Psoas muscle (tissue), 7 donors: ENCODE measurements at regions not wholly inside any gene's neighbourhood (a gene's known extent, or its start where the extent isn't known, plus 50 kb on each side); places are given as distances from the start of the nearest gene placed in this dataset.
"Not testable (repeated sequence)": the region's sequence is repeated elsewhere in the genome, so short reads cannot be mapped to it uniquely, and the experiment has no call there.

Source experiments
- ATAC-seq, 4 donors: fragments of 200-7000 bp; cut with Tn5 transposase; one replicate each; pipeline ENCODE4 v1.9.1; 2020; ENCODE audit warnings: moderate library complexity in 3 of 4, mild to moderate bottlenecking in 2 of 4
- DNase-seq, 2 donors: peaks; one replicate each; pipeline ENCODE4 v3.0.0-alpha.2; 2020
- H3K27ac ChIP-seq: fragments of 200-600 bp; one replicate; pipeline ENCODE4 v1.8.0; 2022
- H3K27me3 ChIP-seq, 3 donors: fragments of 200-600 bp in 1 of 3; one replicate each; pipeline versions ENCODE4 v1.6.1 to v1.8.0; 2013 to 2022; ENCODE audit warnings: low read length in 2 of 3, mild to moderate bottlenecking in 2 of 3, moderate library complexity in 1 of 3; ENCODE audit not compliant: insufficient read depth in 3 of 3
- H3K36me3 ChIP-seq, 2 donors: fragments of 200-600 bp in 1 of 2; one replicate each; pipeline versions ENCODE4 v1.6.1 to v1.8.0; 2013 to 2022; ENCODE audit warnings: low read depth in 1 of 2, mild to moderate bottlenecking in 1 of 2, moderate library complexity in 1 of 2; ENCODE audit not compliant: insufficient read depth in 1 of 2
- H3K4me1 ChIP-seq: fragments of 200-600 bp; one replicate; pipeline ENCODE4 v1.8.0; 2022
- H3K4me3 ChIP-seq: fragments of 200-600 bp; one replicate; pipeline ENCODE4 v1.8.0; 2022; ENCODE audit warnings: mild to moderate bottlenecking
- H3K9me3 ChIP-seq: fragments of 200-600 bp; one replicate; pipeline ENCODE4 v1.8.0; 2022
- CTCF ChIP-seq: fragments of 200-600 bp; IDR thresholded peaks from one replicate; pipeline ENCODE4 v1.8.0; 2022; ENCODE audit warnings: antibody characterized with exemption
- WGBS, 3 donors: extraction: QIAGEN DNeasy Blood & Tissue Kit; methylation state at CpG; one replicate each; pipeline versions ENCODE4 v1.1.6 to v1.1.7; 2013; 5-methylcytosine and 5-hydroxymethylcytosine counted together
- intact Hi-C, 2 donors: fragments of 100-400 bp; cut with DNase I; formaldehyde crosslinking; loops; one replicate each; pipeline versions ENCODE4 v1.11.0 to v1.14.2; 2022
- donor health status: healthy with polysubstance abuse.
- donor health status: DM: no; HTN: no; CAD: no; lungs with moderate emphysema.
- donor health status: Bipolar disorder and iron deficiency.
- donor health status: healthy.
- donor health status: DM: yes; HTN: yes; CAD: no.
- donor health status: DM: no; HTN: no; CAD: no.
- donor health status: DM: yes; HTN: yes; CAD: no.

GRCh38 chr17:55986817-55987216, 166.5 kb upstream of the ANKFN1 start:
- H3K27me3 ChIP-seq, result peaks cover 0 to 3% (median 0%) of the 10 kb centered on the region in 3 donors
- no peak for DNase-seq
- no peak overlapping the region for H3K4me3 ChIP-seq
- no peaks in the 10 kb centered on the region for H3K36me3 ChIP-seq
- TF ChIP-seq CTCF, result no peak
- no peak for ATAC-seq
- no peak overlapping the region for H3K27ac ChIP-seq
- no peaks in the 10 kb centered on the region for H3K9me3 ChIP-seq
- intact Hi-C loops, result no loop called here
- 84 to 86% (median 85%) methylated on average over 4 of the region's 4 CpGs for WGBS, 3 donors
- H3K4me1 ChIP-seq, result no peaks in the 10 kb centered on the region

DNA sequence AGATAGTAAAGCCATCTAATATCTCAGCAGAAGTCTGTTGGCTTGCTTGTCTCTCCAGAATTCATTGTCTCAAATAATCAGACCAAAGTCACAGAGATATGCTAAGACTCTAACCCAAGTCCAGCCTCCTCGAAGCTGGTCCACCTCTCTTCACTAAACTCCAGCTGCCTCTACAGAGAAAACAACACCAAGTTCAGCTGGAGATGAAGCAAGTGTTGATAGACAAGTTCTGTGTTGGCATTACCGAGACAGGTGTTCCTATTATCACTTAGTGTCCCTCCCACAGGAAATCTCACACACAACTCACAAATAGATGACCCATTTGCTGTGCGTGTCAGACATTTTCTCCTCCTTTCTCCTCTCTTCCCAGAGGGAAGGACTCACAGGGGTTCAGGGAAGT, 164.4 kb upstream of the ANKFN1 start:
- intact Hi-C loops, result no loop called here
- H3K27me3 ChIP-seq, result peaks cover 0 to 3% (median 0%) of the 10 kb centered on the region in 3 donors
- DNase-seq (no peak), ATAC-seq (no peak)
- H3K27ac ChIP-seq, result no peak overlapping the region
- no peaks in the 10 kb centered on the region for H3K36me3 ChIP-seq
- no peaks in the 10 kb centered on the region for H3K9me3 ChIP-seq
- no peak for TF ChIP-seq CTCF
- H3K4me1 ChIP-seq, result no peaks in the 10 kb centered on the region
- 52 to 62% (median 53%) methylated on average over 3 of the region's 3 CpGs for WGBS, 3 donors
- no peak overlapping the region for H3K4me3 ChIP-seq

DNA sequence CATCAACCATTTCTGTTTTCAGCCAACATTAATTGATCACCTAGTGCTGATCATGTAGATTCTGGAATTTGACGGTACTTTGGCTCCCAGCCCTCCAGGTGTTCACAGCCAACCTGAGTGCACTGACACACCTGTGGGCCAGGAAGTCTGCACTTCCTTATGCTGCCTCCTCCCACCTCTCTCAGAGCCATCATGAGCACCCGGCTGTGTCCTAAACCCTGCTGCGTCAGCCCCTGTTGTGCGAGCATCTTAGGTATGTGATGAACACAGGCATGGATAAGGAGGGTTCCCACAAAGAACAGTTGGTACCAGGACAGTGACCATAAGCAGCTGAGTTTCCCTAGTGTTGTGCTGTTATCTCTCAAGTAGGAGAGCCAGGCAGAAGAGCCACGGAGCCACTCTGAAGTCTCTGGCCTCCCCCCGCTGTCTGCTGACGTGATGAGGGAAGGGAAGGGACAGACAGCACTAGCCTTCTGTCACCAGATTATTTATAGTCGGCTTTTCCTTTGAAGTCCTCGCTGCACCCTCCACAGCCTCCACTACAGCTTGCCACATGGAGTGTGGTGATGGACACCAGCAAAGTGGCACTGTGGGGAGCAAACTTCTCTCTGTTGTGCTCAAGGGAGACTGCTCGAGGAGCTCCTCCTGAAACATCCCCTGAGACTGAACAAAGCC, 162.8 kb upstream of the ANKFN1 start:
- H3K9me3 ChIP-seq, result no peaks in the 10 kb centered on the region
- no peaks in the 10 kb centered on the region for H3K36me3 ChIP-seq
- no peak for ATAC-seq
- no peak for DNase-seq
- H3K4me1 ChIP-seq, result no peaks in the 10 kb centered on the region
- no peak overlapping the region for H3K27ac ChIP-seq
- no peak for TF ChIP-seq CTCF
- 39 to 45% (median 45%) methylated on average over 10 of the region's 10 CpGs for WGBS, 3 donors
- intact Hi-C loops, result no loop called here
- no peak overlapping the region for H3K4me3 ChIP-seq
- H3K27me3 ChIP-seq, result peaks cover 0 to 3% (median 0%) of the 10 kb centered on the region in 3 donors

DNA sequence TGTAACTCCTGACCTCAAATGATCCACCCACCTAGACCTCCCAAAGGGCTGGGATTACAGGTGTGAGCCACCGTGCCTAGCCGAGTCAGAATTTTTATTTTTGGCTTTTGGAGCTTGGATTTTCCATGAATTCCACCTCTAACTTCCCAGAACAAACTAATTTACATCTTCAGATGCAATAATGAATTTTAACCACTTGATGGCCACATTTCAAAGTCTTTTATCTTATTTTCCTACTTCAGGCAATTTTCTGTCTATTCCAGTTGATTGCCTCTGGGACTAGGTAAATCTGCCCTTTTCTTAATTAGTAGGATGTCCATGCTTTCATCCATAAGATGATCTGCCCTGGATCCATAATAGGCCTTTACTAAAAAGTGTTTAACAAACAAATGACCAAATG, 156.4 kb upstream of the ANKFN1 start:
- no peak overlapping the region for H3K4me3 ChIP-seq
- intact Hi-C loops, result no loop called here
- WGBS, 3 donors, result 19 to 25% (median 20%) methylated on average over 2 of the region's 2 CpGs
- no peaks in the 10 kb centered on the region for H3K27me3 ChIP-seq
- H3K9me3 ChIP-seq, result no peaks in the 10 kb centered on the region
- ATAC-seq, result no peak
- no peak for TF ChIP-seq CTCF
- no peak for DNase-seq
- H3K27ac ChIP-seq, result no peak overlapping the region
- H3K4me1 ChIP-seq, result no peaks in the 10 kb centered on the region
- no peaks in the 10 kb centered on the region for H3K36me3 ChIP-seq

GRCh38 chr17:56000411-56000810, 152.9 kb upstream of the ANKFN1 start:
- Histone ChIP-seq H3K4me3 (no peak overlapping the region), H3K27ac (no peak overlapping the region), H3K27me3 (no peaks in the 10 kb centered on the region), H3K9me3 (no peaks in the 10 kb centered on the region), H3K36me3 (no peaks in the 10 kb centered on the region), H3K4me1 (no peaks in the 10 kb centered on the region)
- no peak for TF ChIP-seq CTCF
- no peak for DNase-seq
- intact Hi-C loops, result no loop called here
- 60 to 82% (median 60%) methylated on average over 3 of the region's 3 CpGs for WGBS, 3 donors
- ATAC-seq, result no peak

GRCh38 chr17:56002656-56003055, 150.6 kb upstream of the ANKFN1 start:
- H3K4me1 ChIP-seq, H3K36me3 ChIP-seq, H3K4me3 ChIP-seq, H3K27me3 ChIP-seq, H3K27ac ChIP-seq, intact Hi-C loops, DNase-seq, H3K9me3 ChIP-seq, ATAC-seq: not testable (repeated sequence)
- WGBS, 3 donors, result 84 to 100% (median 86%) methylated on average over 4 to 8 of the region's 8 CpGs
